GM23338 (cell line): ENCODE measurements at regions not wholly inside any gene's neighbourhood (a gene's known extent, or its start where the extent isn't known, plus 50 kb on each side); places are given as distances from the start of the nearest gene placed in this dataset.

Experiments used
- ATAC-seq: fragments of 200-7000 bp; cut with Tn5 transposase; 3 replicates; pipeline ENCODE4 v1.9.1; 2020
- DNase-seq: peaks from one replicate; pipeline ENCODE4 v3.0.0-alpha.2; 2015; ENCODE audit warnings: low spot score
- H2AFZ ChIP-seq: fragments of 200-600 bp; sonication (generic); 2 replicates; pipeline ENCODE4 v1.8.0; 2016; ENCODE audit warnings: antibody characterized with exemption, mild to moderate bottlenecking, moderate library complexity
- H3F3A ChIP-seq: fragments of 200-600 bp; sonication (generic); replicated peaks from 2 replicates; pipeline ENCODE4 v1.8.0; 2017; ENCODE audit warnings: antibody characterized with exemption, mixed run types, low read depth
- H3K27ac ChIP-seq: fragments of 200-600 bp; sonication (generic); 2 replicates; pipeline ENCODE4 v1.6.1; 2016; ENCODE audit warnings: low read depth
- H3K27me3 ChIP-seq: fragments of 200-600 bp; sonication (generic); 2 replicates; pipeline ENCODE4 v1.8.0; 2016; ENCODE audit warnings: mild to moderate bottlenecking, mixed run types, moderate library complexity; ENCODE audit not compliant: insufficient read depth
- H3K36me3 ChIP-seq: fragments of 200-600 bp; sonication (generic); 2 replicates; pipeline ENCODE4 v1.8.0; 2016; ENCODE audit warnings: mild to moderate bottlenecking; ENCODE audit not compliant: insufficient read depth
- H3K4me1 ChIP-seq: fragments of 200-600 bp; sonication (generic); 2 replicates; pipeline ENCODE4 v1.8.0; 2016; ENCODE audit warnings: mild to moderate bottlenecking, moderate library complexity; ENCODE audit not compliant: insufficient read depth
- H3K4me2 ChIP-seq: fragments of 200-600 bp; sonication (generic); 2 replicates; pipeline ENCODE4 v1.7.1; 2017; ENCODE audit warnings: mixed run types
- H3K4me3 ChIP-seq: fragments of 200-600 bp; sonication (generic); 2 replicates; pipeline ENCODE4 v1.6.1; 2016; ENCODE audit warnings: mixed run types
- H3K79me2 ChIP-seq: fragments of 200-600 bp; sonication (generic); replicated peaks from 2 replicates; pipeline ENCODE4 v1.8.0; 2017; ENCODE audit warnings: mild to moderate bottlenecking; ENCODE audit not compliant: insufficient read depth
- H3K9me2 ChIP-seq: fragments of 200-600 bp; sonication (generic); 2 replicates; pipeline ENCODE4 v1.8.0; 2017; ENCODE audit not compliant: insufficient read depth
- H4K20me1 ChIP-seq: fragments of 200-600 bp; sonication (generic); replicated peaks from 2 replicates; pipeline ENCODE4 v1.8.0; 2017; ENCODE audit warnings: mild to moderate bottlenecking; ENCODE audit not compliant: insufficient read depth
- H3K27ac Mint-ChIP-seq: 2 replicates; pipeline ENCODE4 v1.8.0; 2020; ENCODE audit warnings: inconsistent platforms, mild to moderate bottlenecking, moderate library complexity, mixed read lengths
- H3K27me3 Mint-ChIP-seq: 3 replicates; pipeline ENCODE4 v1.8.0; 2022; ENCODE audit warnings: low read depth, mild to moderate bottlenecking, moderate library complexity, mixed read lengths, inconsistent platforms; ENCODE audit not compliant: insufficient read depth, poor library complexity
- H3K36me3 Mint-ChIP-seq: 3 replicates; pipeline ENCODE4 v1.8.0; 2021; ENCODE audit warnings: low read depth, mild to moderate bottlenecking, inconsistent platforms, moderate library complexity, mixed read lengths
- H3K4me1 Mint-ChIP-seq: 3 replicates; pipeline ENCODE4 v1.8.0; 2020; ENCODE audit warnings: mild to moderate bottlenecking, inconsistent platforms, mixed read lengths
- H3K4me3 Mint-ChIP-seq: 3 replicates; pipeline ENCODE4 v1.8.0; 2021; ENCODE audit warnings: moderate library complexity, mild to moderate bottlenecking, inconsistent platforms, mixed read lengths
- H3K9me3 Mint-ChIP-seq: 3 replicates; pipeline ENCODE4 v1.8.0; 2020; ENCODE audit warnings: moderate library complexity, mild to moderate bottlenecking, inconsistent platforms, mixed read lengths
- CREB1 ChIP-seq: fragments of 250-450 bp; sonication (Bioruptor Pico); IDR thresholded peaks from 2 replicates; pipeline ENCODE4 v1.5.0; 2020; ENCODE audit warnings: low read depth, mild to moderate bottlenecking, moderate library complexity
- EZH2 ChIP-seq: fragments of 200-600 bp; sonication (generic); IDR thresholded peaks from one replicate; pipeline ENCODE4 v1.8.0; 2017; ENCODE audit warnings: antibody characterized with exemption, mild to moderate bottlenecking, low read depth; ENCODE audit not compliant: unreplicated experiment
- EZH2phosphoT487 ChIP-seq: fragments of 200-600 bp; sonication (generic); IDR thresholded peaks from one replicate; pipeline ENCODE4 v1.8.1; 2018; ENCODE audit warnings: antibody characterized with exemption; ENCODE audit not compliant: unreplicated experiment
- JUNB ChIP-seq: IDR thresholded peaks from one replicate; pipeline ENCODE4 v1.6.1; 2016; ENCODE audit warnings: antibody characterized with exemption; ENCODE audit not compliant: unreplicated experiment
- NANOG ChIP-seq: IDR thresholded peaks from 2 replicates; pipeline ENCODE4 v1.6.1; 2016; ENCODE audit warnings: antibody characterized with exemption, borderline replicate concordance
- POLR2AphosphoS5 ChIP-seq: IDR thresholded peaks from 2 replicates; pipeline ENCODE4 v1.6.1; 2016; ENCODE audit warnings: antibody characterized with exemption, low read depth
- STAT1 ChIP-seq: IDR thresholded peaks from one replicate; pipeline ENCODE4 v1.6.1; 2016; ENCODE audit warnings: antibody characterized with exemption; ENCODE audit not compliant: unreplicated experiment
- ZNF114 ChIP-seq: fragments of 250-450 bp; sonication (Bioruptor Pico); IDR thresholded peaks from 2 replicates; pipeline ENCODE4 v1.5.0; 2020; ENCODE audit warnings: mild to moderate bottlenecking, moderate library complexity
- ZNF331 ChIP-seq: fragments of 250-450 bp; sonication (Bioruptor Pico); IDR thresholded peaks from 2 replicates; pipeline ENCODE4 v1.5.0; 2020; ENCODE audit warnings: low read depth, mild to moderate bottlenecking, moderate library complexity
- TF ChIP-seq, protein P1 (sequence below): IDR thresholded peaks from 2 replicates; pipeline ENCODE4 v1.6.1; 2016; ENCODE audit warnings: antibody characterized with exemption
- TF ChIP-seq, protein P2 (sequence below), 2 experiments: fragments of 200-600 bp in 1 of 2; sonication (generic) in 1 of 2; conservative IDR thresholded peaks; 2 replicates each; pipeline versions ENCODE4 v1.5.1 to v1.6.1; 2016 to 2017; ENCODE audit warnings: antibody characterized with exemption in 2 of 2, low read depth in 2 of 2, mild to moderate bottlenecking in 2 of 2, moderate library complexity in 1 of 2
- TF ChIP-seq, protein P3 (sequence below): fragments of 250-450 bp; sonication (Bioruptor Pico); IDR thresholded peaks from 2 replicates; pipeline ENCODE4 v1.5.0; 2020; ENCODE audit warnings: mild to moderate bottlenecking, moderate library complexity

- no peak overlapping the region for H3K4me2 ChIP-seq
- H4K20me1 ChIP-seq, result no peaks in the 10 kb centered on the region
- Mint-ChIP-seq H3K9me3 (no peaks in the 10 kb centered on the region), H3K27me3 (peaks cover 5% of the 10 kb centered on the region), H3K4me3 (no peak overlapping the region), H3K4me1 (peaks cover 8% of the 10 kb centered on the region), H3K27ac (no peak overlapping the region), H3K36me3 (no peaks in the 10 kb centered on the region)
- H3K27ac ChIP-seq, result no peak overlapping the region
- DNase-seq, result no peak
- H3K4me1 ChIP-seq, result peaks cover 7% of the 10 kb centered on the region
- H3K27me3 ChIP-seq, result no peaks in the 10 kb centered on the region
- no peaks in the 10 kb centered on the region for H3K36me3 ChIP-seq
- ATAC-seq, result no peak
- H2AFZ ChIP-seq, result no peak overlapping the region
- TF ChIP-seq, protein P1, sequence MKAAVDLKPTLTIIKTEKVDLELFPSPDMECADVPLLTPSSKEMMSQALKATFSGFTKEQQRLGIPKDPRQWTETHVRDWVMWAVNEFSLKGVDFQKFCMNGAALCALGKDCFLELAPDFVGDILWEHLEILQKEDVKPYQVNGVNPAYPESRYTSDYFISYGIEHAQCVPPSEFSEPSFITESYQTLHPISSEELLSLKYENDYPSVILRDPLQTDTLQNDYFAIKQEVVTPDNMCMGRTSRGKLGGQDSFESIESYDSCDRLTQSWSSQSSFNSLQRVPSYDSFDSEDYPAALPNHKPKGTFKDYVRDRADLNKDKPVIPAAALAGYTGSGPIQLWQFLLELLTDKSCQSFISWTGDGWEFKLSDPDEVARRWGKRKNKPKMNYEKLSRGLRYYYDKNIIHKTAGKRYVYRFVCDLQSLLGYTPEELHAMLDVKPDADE, result no peak
- no peak for TF ChIP-seq STAT1
- H3K4me3 ChIP-seq, result no peak overlapping the region
- no peaks in the 10 kb centered on the region for H3K9me2 ChIP-seq
- H3F3A ChIP-seq, result no peaks in the 10 kb centered on the region
- H3K79me2 ChIP-seq, result no peaks in the 10 kb centered on the region
These were observed 855.5 kb upstream of the MAP3K7 start for GRCh38 chr6:91442342-91442741.

GRCh38 chr6:91438570-91438969 lies 851.7 kb upstream of the MAP3K7 start:
- no peaks in the 10 kb centered on the region for H3K36me3 ChIP-seq
- H3K4me1 Mint-ChIP-seq, result peaks cover 10% of the 10 kb centered on the region
- no peaks in the 10 kb centered on the region for H3F3A ChIP-seq
- peaks cover 11% of the 10 kb centered on the region for H3K4me1 ChIP-seq
- no peak overlapping the region for H3K4me2 ChIP-seq
- H3K27ac Mint-ChIP-seq, result no peak overlapping the region
- H3K27ac ChIP-seq, result no peak overlapping the region
- H3K36me3 Mint-ChIP-seq, result no peaks in the 10 kb centered on the region
- H3K79me2 ChIP-seq, result no peaks in the 10 kb centered on the region
- H3K9me2 ChIP-seq, result no peaks in the 10 kb centered on the region
- H3K27me3 ChIP-seq, result no peaks in the 10 kb centered on the region
- H3K9me3 Mint-ChIP-seq, result no peaks in the 10 kb centered on the region
- DNase-seq (no peak), ATAC-seq (no peak)
- H3K4me3 ChIP-seq, result no peak overlapping the region
- H3K4me3 Mint-ChIP-seq, result no peak overlapping the region
- H3K27me3 Mint-ChIP-seq, result peaks cover 12% of the 10 kb centered on the region
- H2AFZ ChIP-seq, result no peak overlapping the region
- H4K20me1 ChIP-seq, result no peaks in the 10 kb centered on the region
- TF ChIP-seq, protein P2, sequence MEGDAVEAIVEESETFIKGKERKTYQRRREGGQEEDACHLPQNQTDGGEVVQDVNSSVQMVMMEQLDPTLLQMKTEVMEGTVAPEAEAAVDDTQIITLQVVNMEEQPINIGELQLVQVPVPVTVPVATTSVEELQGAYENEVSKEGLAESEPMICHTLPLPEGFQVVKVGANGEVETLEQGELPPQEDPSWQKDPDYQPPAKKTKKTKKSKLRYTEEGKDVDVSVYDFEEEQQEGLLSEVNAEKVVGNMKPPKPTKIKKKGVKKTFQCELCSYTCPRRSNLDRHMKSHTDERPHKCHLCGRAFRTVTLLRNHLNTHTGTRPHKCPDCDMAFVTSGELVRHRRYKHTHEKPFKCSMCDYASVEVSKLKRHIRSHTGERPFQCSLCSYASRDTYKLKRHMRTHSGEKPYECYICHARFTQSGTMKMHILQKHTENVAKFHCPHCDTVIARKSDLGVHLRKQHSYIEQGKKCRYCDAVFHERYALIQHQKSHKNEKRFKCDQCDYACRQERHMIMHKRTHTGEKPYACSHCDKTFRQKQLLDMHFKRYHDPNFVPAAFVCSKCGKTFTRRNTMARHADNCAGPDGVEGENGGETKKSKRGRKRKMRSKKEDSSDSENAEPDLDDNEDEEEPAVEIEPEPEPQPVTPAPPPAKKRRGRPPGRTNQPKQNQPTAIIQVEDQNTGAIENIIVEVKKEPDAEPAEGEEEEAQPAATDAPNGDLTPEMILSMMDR (conservative IDR thresholded peaks at IDR 0.05; ENCODE audit: low read depth in 2 of 2), result no peak
- no peak for TF ChIP-seq ZNF331 (CRISPR knock-in tag)
- TF ChIP-seq, protein P1, result no peak
- no peak for TF ChIP-seq EZH2phosphoT487
- TF ChIP-seq CREB1 (CRISPR knock-in tag), result no peak
- no peak for TF ChIP-seq POLR2AphosphoS5
- TF ChIP-seq NANOG, result no peak
- no peak for TF ChIP-seq EZH2
- no peak for TF ChIP-seq STAT1
- TF ChIP-seq ZNF114 (CRISPR knock-in tag), result no peak
- TF ChIP-seq, protein P3, sequence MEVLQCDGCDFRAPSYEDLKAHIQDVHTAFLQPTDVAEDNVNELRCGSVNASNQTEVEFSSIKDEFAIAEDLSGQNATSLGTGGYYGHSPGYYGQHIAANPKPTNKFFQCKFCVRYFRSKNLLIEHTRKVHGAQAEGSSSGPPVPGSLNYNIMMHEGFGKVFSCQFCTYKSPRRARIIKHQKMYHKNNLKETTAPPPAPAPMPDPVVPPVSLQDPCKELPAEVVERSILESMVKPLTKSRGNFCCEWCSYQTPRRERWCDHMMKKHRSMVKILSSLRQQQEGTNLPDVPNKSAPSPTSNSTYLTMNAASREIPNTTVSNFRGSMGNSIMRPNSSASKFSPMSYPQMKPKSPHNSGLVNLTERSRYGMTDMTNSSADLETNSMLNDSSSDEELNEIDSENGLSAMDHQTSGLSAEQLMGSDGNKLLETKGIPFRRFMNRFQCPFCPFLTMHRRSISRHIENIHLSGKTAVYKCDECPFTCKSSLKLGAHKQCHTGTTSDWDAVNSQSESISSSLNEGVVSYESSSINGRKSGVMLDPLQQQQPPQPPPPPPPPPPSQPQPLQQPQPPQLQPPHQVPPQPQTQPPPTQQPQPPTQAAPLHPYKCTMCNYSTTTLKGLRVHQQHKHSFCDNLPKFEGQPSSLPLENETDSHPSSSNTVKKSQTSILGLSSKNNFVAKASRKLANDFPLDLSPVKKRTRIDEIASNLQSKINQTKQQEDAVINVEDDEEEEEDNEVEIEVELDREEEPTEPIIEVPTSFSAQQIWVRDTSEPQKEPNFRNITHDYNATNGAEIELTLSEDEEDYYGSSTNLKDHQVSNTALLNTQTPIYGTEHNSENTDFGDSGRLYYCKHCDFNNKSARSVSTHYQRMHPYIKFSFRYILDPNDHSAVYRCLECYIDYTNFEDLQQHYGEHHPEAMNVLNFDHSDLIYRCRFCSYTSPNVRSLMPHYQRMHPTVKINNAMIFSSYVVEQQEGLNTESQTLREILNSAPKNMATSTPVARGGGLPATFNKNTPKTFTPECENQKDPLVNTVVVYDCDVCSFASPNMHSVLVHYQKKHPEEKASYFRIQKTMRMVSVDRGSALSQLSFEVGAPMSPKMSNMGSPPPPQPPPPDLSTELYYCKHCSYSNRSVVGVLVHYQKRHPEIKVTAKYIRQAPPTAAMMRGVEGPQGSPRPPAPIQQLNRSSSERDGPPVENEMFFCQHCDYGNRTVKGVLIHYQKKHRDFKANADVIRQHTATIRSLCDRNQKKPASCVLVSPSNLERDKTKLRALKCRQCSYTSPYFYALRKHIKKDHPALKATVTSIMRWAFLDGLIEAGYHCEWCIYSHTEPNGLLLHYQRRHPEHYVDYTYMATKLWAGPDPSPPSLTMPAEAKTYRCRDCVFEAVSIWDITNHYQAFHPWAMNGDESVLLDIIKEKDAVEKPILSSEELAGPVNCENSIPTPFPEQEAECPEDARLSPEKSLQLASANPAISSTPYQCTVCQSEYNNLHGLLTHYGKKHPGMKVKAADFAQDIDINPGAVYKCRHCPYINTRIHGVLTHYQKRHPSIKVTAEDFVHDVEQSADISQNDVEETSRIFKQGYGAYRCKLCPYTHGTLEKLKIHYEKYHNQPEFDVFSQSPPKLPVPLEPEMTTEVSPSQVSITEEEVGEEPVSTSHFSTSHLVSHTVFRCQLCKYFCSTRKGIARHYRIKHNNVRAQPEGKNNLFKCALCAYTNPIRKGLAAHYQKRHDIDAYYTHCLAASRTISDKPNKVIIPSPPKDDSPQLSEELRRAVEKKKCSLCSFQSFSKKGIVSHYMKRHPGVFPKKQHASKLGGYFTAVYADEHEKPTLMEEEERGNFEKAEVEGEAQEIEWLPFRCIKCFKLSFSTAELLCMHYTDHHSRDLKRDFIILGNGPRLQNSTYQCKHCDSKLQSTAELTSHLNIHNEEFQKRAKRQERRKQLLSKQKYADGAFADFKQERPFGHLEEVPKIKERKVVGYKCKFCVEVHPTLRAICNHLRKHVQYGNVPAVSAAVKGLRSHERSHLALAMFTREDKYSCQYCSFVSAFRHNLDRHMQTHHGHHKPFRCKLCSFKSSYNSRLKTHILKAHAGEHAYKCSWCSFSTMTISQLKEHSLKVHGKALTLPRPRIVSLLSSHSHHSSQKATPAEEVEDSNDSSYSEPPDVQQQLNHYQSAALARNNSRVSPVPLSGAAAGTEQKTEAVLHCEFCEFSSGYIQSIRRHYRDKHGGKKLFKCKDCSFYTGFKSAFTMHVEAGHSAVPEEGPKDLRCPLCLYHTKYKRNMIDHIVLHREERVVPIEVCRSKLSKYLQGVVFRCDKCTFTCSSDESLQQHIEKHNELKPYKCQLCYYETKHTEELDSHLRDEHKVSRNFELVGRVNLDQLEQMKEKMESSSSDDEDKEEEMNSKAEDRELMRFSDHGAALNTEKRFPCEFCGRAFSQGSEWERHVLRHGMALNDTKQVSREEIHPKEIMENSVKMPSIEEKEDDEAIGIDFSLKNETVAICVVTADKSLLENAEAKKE (CRISPR knock-in tag), result no peak
- no peak for TF ChIP-seq JUNB
